Nephron (organoid): ENCODE measurements at regions not wholly inside any gene's neighbourhood (a gene's known extent, or its start where the extent isn't known, plus 50 kb on each side); places are given as distances from the start of the nearest gene placed in this dataset.
"Not testable (repeated sequence)": the region's sequence is repeated elsewhere in the genome, so short reads cannot be mapped to it uniquely, and the experiment has no call there.

Source experiments
- H3K27ac Mint-ChIP-seq, 3 experiments: 2 replicates each; pipeline ENCODE4 v1.8.0; 2020; ENCODE audit warnings: mixed read lengths in 3 of 3, mild to moderate bottlenecking in 2 of 3, moderate library complexity in 1 of 3
- H3K27me3 Mint-ChIP-seq: 2 replicates; pipeline ENCODE4 v1.8.0; 2021; ENCODE audit warnings: low read depth, mild to moderate bottlenecking, moderate library complexity, mixed read lengths
- H3K36me3 Mint-ChIP-seq: 2 replicates; pipeline ENCODE4 v1.8.0; 2020; ENCODE audit warnings: low read depth, mixed read lengths
- H3K4me1 Mint-ChIP-seq: 2 replicates; pipeline ENCODE4 v1.8.0; 2020; ENCODE audit warnings: mixed read lengths
- H3K4me3 Mint-ChIP-seq, 3 experiments: 2 replicates each; pipeline ENCODE4 v1.8.0; 2020; ENCODE audit warnings: mild to moderate bottlenecking in 3 of 3, mixed read lengths in 3 of 3, moderate library complexity in 2 of 3
- H3K9me3 Mint-ChIP-seq: 2 replicates; pipeline ENCODE4 v1.8.0; 2020; ENCODE audit warnings: mixed read lengths
- TF ChIP-seq, protein P1 (sequence below), 3 experiments: fragments of 200-600 bp; sonication (generic); IDR thresholded peaks; one replicate each; pipeline ENCODE4 v1.5.0; 2021; ENCODE audit warnings: antibody characterized with exemption in 3 of 3; ENCODE audit not compliant: unreplicated experiment in 3 of 3

DNA sequence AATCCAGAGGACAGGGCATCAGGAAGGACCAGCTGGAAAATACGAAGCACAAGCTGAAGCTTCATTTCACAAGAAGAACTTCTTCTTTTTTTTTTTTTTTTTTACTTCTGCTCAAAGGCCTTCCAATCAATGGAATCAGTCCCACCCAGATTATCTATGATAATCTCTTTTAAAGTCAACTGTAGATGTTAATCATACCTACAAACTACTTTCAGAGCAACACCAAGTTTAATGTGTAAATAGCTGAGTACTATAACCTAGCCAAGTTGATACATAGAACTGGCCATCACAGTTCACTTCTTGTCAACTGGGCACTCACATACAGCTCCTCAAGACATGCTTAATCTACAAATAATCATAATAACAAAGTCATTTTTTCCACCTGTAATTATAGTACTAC is 1645.9 kb upstream of the CELF4 start:
- peaks cover 17% of the 10 kb centered on the region for H3K9me3 Mint-ChIP-seq
- TF ChIP-seq, protein P1, sequence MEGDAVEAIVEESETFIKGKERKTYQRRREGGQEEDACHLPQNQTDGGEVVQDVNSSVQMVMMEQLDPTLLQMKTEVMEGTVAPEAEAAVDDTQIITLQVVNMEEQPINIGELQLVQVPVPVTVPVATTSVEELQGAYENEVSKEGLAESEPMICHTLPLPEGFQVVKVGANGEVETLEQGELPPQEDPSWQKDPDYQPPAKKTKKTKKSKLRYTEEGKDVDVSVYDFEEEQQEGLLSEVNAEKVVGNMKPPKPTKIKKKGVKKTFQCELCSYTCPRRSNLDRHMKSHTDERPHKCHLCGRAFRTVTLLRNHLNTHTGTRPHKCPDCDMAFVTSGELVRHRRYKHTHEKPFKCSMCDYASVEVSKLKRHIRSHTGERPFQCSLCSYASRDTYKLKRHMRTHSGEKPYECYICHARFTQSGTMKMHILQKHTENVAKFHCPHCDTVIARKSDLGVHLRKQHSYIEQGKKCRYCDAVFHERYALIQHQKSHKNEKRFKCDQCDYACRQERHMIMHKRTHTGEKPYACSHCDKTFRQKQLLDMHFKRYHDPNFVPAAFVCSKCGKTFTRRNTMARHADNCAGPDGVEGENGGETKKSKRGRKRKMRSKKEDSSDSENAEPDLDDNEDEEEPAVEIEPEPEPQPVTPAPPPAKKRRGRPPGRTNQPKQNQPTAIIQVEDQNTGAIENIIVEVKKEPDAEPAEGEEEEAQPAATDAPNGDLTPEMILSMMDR (IDR thresholded peaks at IDR 0.05; ENCODE audit: unreplicated experiment in 3 of 3): no peak
- H3K4me1 Mint-ChIP-seq: peaks cover 19% of the 10 kb centered on the region
- no peaks in the 10 kb centered on the region for H3K36me3 Mint-ChIP-seq
- no peak overlapping the region for H3K27ac Mint-ChIP-seq
- no peak overlapping the region for H3K4me3 Mint-ChIP-seq
- no peaks in the 10 kb centered on the region for H3K27me3 Mint-ChIP-seq

DNA sequence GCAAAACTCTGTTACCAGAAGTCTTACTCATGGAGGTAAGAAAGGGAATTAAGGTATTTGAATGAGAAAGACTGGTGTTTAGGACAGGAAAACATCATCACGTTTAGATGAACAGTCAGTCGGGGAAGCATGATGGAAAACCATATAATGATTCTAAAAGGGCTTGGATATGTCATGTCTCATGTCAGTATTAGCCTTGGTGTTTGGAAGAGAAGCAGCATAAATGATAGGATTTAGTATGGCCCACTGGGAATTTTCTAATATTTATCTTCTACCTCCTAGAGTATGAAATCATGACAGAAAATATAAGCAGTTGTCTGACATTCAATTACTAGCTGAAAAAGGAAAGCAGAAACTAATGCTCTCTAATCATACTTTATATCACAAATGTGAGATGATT is 1643.6 kb upstream of the CELF4 start:
- Mint-ChIP-seq H3K9me3 (peaks cover 10% of the 10 kb centered on the region), H3K36me3 (no peaks in the 10 kb centered on the region), H3K4me1 (peaks cover 19% of the 10 kb centered on the region), H3K27me3 (no peaks in the 10 kb centered on the region), H3K27ac (peak overlapping the region in 2 of 3 experiments; percentile 29 to 49), H3K4me3 (no peak overlapping the region)
- TF ChIP-seq, protein P1 (IDR thresholded peaks at IDR 0.05; ENCODE audit: unreplicated experiment in 3 of 3): no peak

DNA sequence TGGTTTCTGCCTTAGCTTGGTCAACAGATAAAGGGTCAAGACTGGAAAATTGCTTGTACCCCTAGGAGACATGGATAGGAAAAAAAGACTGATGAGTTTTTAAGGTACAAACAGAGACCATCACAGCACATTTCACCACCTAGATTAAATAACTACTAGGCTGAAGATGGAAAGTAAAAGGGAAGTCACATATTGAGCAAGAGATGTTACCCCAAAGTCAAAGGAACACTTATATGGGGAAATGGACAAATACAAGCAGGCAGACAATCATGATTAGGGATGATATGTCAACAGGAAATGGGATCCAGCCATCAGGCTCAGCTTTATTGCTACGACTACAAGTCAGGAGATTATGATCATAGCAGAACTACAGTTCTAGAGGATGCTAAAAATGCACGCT is 1643.1 kb upstream of the CELF4 start:
- H3K27ac Mint-ChIP-seq: peak overlapping the region in 2 of 3 experiments; percentile 29 to 49
- no peaks in the 10 kb centered on the region for H3K27me3 Mint-ChIP-seq
- peaks cover 19% of the 10 kb centered on the region for H3K4me1 Mint-ChIP-seq

DNA sequence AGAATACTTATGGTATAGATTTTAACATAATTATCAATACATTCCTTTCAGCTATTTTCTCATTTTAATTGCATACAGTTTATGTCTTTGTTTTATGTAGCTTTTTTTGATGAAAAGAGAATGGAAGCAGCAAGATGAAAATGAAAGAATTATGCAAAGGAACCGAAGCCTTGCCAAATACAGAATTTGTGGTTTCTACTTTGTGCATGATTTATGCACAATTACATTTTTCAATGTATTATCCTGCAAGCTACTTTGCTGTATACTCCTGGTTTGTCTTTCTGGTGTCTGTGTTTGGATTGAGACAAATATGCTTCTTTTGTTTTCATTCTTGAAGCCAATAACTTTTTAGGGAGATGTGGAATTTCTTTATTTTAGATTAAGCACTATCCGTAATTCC is 1642.6 kb upstream of the CELF4 start:
- Mint-ChIP-seq H3K4me1 (peaks cover 19% of the 10 kb centered on the region), H3K9me3 (peaks cover 7% of the 10 kb centered on the region), H3K36me3 (no peaks in the 10 kb centered on the region), H3K27ac (peak overlapping the region in 2 of 3 experiments; percentile 29 to 49), H3K4me3 (no peak overlapping the region), H3K27me3 (no peaks in the 10 kb centered on the region)
- TF ChIP-seq, protein P1 (IDR thresholded peaks at IDR 0.05; ENCODE audit: unreplicated experiment in 3 of 3): no peak

More for the DNA sequence above, 1643.1 kb upstream of the CELF4 start:
- TF ChIP-seq, protein P1 (IDR thresholded peaks at IDR 0.05; ENCODE audit: unreplicated experiment in 3 of 3): no peak
- Mint-ChIP-seq H3K4me3 (no peak overlapping the region), H3K36me3 (no peaks in the 10 kb centered on the region), H3K9me3 (peaks cover 7% of the 10 kb centered on the region)

DNA sequence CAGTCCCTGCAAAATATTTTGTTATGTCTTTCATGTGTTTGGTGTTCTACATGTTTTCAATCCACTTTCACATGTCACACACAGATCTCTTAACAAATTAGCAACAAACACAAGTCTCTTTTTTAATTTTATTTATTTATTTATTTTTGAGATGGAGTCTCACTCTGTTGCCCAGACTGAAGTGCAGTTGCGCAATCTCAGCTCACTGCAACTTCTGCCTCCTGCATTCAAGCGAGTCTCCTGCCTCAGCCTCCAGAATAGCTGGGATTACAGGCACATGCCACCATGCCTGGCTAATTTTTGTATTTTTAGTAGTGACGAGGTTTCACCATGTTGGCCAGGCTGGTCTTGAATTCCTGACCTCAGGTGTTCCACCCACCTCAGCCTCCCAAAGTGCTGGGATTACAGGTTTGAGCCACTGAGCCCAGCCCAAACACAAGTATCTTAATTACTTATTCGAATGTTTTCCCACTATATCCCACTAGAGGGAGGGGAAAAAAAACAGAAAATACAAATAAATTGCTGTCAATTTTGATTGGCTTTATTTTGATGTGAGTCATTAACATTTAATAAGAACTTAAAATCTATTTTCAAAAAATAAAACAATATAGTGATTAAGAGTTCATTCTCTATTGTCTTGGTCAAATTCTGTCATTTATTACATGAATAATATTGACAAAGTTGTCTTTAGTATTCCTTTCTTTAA is 1641.0 kb upstream of the CELF4 start:
- not testable (repeated sequence) for H3K4me3 Mint-ChIP-seq, H3K36me3 Mint-ChIP-seq, H3K9me3 Mint-ChIP-seq, H3K27me3 Mint-ChIP-seq, H3K27ac Mint-ChIP-seq
- peaks cover 19% of the 10 kb centered on the region for H3K4me1 Mint-ChIP-seq

DNA sequence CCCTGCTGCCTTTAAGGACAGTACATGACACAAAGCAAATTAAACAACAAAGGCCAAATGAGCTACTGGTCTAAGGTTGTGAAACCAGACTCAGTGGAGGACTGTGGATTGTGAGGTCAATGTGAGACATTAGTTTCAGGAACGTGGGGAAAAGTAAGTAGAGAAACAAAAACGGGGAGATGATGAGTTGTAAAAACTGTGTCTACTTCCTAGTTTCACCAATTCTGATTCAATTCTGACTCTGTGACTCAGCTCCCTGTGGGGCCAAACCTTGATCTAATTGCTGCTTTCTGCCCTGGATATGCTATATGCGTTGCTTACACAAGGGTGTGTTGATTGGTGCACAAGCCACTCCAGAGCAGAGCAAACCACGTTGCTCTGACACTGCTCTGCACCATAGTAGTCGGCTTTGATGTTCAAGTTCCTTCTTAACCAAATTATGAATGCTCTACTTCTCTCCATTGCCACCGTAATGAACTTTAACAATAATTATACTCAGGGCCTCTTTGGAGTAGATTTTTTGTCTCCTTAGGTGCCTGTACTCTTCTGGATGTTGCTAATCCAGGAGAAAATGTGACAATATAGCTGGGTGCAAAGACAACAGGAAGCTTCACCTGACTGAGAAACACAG is 1640.1 kb upstream of the CELF4 start:
- H3K4me3 Mint-ChIP-seq: no peak overlapping the region
- H3K27ac Mint-ChIP-seq: no peak overlapping the region
- no peaks in the 10 kb centered on the region for H3K9me3 Mint-ChIP-seq
- TF ChIP-seq, protein P1 (IDR thresholded peaks at IDR 0.05; ENCODE audit: unreplicated experiment in 3 of 3): no peak
- no peaks in the 10 kb centered on the region for H3K36me3 Mint-ChIP-seq
- H3K27me3 Mint-ChIP-seq: no peaks in the 10 kb centered on the region
- peaks cover 19% of the 10 kb centered on the region for H3K4me1 Mint-ChIP-seq
